AG04449 (cell line): ENCODE measurements at regions not wholly inside any gene's neighbourhood (a gene's known extent, or its start where the extent isn't known, plus 50 kb on each side); places are given as distances from the start of the nearest gene placed in this dataset.

Experiments
- CTCF ChIA-PET: fragments of 350-600 bp; formaldehyde crosslinking; extraction: SDS; loops from one replicate; lab custom pipeline; 2021; ENCODE audit warnings: antibody characterized with exemption; lab: Yijun Ruan, JAX
- POLR2A ChIA-PET: fragments of 400-600, 350-600 bp; formaldehyde crosslinking; extraction: SDS; loops from one replicate; lab custom pipeline; 2020; ENCODE audit warnings: antibody characterized with exemption, inconsistent platforms; lab: Yijun Ruan, JAX
- DNase-seq: peaks from one replicate; pipeline ENCODE4 v3.0.0-alpha.2; 2010; ENCODE audit warnings: low read depth, low spot score
- H3K4me3 ChIP-seq: 2 replicates; pipeline ENCODE4 v1.5.1; 2011; ENCODE audit warnings: low read depth, mild to moderate bottlenecking, control low read depth, low read length
- CTCF ChIP-seq: IDR thresholded peaks from one replicate; pipeline ENCODE4 v1.5.1; 2011; ENCODE audit warnings: mild to moderate bottlenecking, moderate library complexity, low read length, control low read depth, inconsistent platforms; ENCODE audit not compliant: insufficient read depth; ENCODE audit errors: missing control alignments

- DNase-seq: no peak
- H3K4me3 ChIP-seq: no peak overlapping the region
- TF ChIP-seq CTCF: no peak
- CTCF ChIA-PET: no interaction called here
- POLR2A ChIA-PET: no interaction called here
Measured at GRCh38 chr4:155143512-155143911, 64.9 kb upstream of the NPY2R start.
